ENCODE measurements at regions not wholly inside any gene's neighbourhood (a gene's known extent, or its start where the extent isn't known, plus 50 kb on each side); places are given as distances from the start of the nearest gene placed in this dataset.

DNA sequence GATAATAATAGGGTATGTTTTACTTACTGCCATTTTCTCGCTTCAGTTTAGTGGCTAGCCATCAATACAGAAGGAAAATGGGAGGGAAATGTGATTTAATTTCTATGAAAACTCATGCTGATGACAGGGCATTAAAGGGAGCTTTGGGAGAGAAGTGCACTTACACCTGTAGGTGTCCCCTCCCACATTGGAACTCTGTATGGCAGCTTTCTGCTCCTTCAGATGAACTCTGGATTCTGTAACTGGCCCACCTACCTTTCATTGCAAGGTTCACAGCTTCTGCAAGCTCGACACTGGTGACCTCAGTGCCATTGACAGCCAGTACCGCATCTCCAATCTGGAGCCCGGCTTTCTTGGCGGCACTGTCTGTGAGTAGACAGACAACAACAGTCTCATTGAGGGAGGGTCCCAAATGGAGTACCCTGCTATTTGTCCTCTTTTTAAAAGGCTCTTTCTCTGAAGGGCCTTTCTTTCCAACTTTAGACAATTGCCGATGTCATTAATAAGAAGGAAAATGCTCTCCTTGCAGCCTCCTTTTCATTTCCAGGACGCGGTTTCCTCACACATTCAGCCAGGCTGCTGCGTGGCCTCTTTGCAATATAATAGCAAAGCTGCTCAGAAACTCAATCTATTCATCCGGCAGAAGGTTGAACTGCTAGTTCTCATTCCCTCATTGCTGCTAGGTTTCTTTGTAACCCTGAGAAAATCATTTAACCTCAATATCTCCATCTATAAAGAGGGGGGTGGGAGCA lies 63.6 kb downstream of the NUDT12 start:
- POLR2A ChIA-PET = no interaction called here
- Mint-ChIP-seq H3K27me3 (peaks cover 10 to 42% (median 18%) of the 10 kb centered on the region in 5 donors), H3K9me3 (peaks cover 0 to 1% (median 0%) of the 10 kb centered on the region in 9 donors), H3K27ac (peak overlapping the region in 1 of 10 donors; percentile 21), H3K4me1 (peaks cover 0 to 9% (median 0%) of the 10 kb centered on the region in 4 donors), H3K4me3 (no peak overlapping the region), H3K36me3 (no peaks in the 10 kb centered on the region)
- DNase-seq (no peak), ATAC-seq (no peak)

DNA sequence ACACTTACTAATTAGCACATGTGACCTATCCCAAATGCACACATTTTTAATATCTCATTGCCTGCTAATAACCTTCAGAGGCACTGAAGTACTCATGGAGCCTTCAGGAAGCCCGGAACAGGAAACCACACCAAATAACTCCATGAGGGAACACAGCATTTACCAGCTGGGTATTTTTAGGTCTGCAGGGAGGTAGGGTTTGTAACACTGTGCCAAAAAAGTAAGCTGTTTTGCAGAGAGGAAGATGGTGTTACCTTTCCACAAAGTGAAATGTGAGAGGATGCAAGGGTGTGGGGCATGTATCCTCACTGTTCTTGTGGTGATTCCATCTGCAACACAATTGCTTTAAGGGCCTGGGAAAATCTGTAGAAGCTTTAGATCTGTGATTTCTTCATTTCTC lies 64.4 kb downstream of the NUDT12 start:
- no peak for DNase-seq
- Mint-ChIP-seq H3K4me1 (peaks cover 0 to 9% (median 0%) of the 10 kb centered on the region in 4 donors), H3K9me3 (peaks cover 0 to 1% (median 0%) of the 10 kb centered on the region in 9 donors), H3K4me3 (no peak overlapping the region), H3K36me3 (no peaks in the 10 kb centered on the region), H3K27me3 (peaks cover 8 to 42% (median 17%) of the 10 kb centered on the region in 5 donors), H3K27ac (no peak overlapping the region)
- POLR2A ChIA-PET = no interaction called here
- ATAC-seq = no peak

DNA sequence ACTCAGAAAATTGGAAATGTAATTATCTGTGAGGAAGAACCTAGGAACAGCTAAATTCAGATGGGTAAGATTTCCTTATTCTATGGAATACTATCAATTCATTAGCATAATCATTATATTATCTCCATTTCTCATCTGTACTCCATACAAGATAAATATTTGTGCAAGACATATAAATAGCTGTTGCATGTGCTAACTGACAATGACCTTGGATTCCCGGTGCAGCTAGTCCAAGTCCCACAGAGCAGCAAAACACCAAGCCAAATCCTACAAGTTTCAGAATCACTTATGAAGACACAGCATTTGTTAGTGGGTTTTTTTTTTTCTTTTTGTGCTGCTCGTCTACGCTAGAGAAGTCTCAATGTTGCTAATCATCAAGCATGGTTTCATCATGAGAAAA lies 64.8 kb downstream of the NUDT12 start:
- Mint-ChIP-seq H3K36me3 (no peaks in the 10 kb centered on the region), H3K4me1 (peaks cover 0 to 9% (median 0%) of the 10 kb centered on the region in 4 donors), H3K9me3 (peaks cover 0 to 1% (median 0%) of the 10 kb centered on the region in 9 donors), H3K4me3 (no peak overlapping the region), H3K27ac (no peak overlapping the region), H3K27me3 (peaks cover 8 to 42% (median 17%) of the 10 kb centered on the region in 5 donors)
- POLR2A ChIA-PET = no interaction called here
- no peak for ATAC-seq
- DNase-seq = no peak

DNA sequence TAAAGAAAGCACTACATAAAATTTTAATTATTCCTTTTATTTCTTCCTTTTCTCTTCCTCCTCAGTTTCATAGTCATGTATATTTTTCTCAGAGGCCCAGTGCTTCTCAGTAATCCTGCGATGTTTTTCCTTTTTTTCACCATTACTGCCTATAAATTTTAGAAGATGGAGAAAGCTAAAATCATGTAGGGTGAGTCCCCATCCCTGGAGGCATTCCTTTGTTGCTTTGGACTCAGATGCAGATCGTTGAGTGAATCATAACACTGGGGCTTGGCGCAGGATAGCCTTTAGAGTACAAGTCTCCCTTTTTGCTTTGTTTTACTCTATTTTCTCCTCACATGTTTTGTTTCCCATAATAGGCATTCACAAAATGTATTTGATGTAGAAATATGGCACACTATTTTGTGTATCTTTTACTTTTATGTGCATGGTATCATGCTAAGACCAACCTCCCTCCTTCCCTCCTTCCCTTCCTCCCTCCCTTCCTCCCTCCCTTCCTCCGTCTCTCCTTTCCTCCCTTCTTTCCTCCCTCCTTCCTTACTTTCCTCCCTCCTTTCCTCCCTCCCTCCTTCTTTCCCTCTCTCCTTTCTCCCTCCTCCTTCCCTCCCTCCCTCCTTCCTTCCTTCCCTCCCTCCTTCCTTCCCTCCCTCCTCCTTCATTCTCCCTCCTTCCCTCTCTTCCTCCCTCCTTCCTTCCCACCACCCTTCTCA lies 72.4 kb downstream of the NUDT12 start:
- DNase-seq (no peak), ATAC-seq (no peak)
- POLR2A ChIA-PET = no interaction called here
- Mint-ChIP-seq H3K27me3 (peaks cover 2 to 21% (median 6%) of the 10 kb centered on the region in 5 donors), H3K4me3 (no peak overlapping the region), H3K36me3 (no peaks in the 10 kb centered on the region), H3K4me1 (no peaks in the 10 kb centered on the region), H3K27ac (no peak overlapping the region), H3K9me3 (peaks cover 0 to 1% (median 0%) of the 10 kb centered on the region in 9 donors)

DNA sequence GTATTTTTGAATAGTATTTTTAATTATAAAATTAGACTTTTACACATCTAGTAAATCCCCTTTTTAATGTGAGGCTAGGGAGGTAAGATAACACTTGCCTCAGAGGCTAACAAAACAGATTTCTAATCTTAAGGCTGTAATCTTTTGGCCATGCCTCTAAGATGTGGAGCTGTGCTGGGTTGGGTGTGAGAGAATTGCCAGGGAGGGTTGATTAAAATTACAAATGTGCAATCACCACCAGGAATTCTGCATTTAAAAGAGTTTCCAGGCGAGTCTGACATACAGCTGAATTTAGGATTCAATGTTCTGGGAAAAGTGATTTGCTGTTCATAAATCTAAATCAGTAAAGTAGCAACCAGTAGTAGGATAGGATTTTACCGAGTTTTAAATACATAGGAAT lies 73.3 kb downstream of the NUDT12 start:
- POLR2A ChIA-PET = no interaction called here

GRCh38 chr5:103487822-103488493 lies 74.6 kb downstream of the NUDT12 start:
- H3K36me3 Mint-ChIP-seq = no peaks in the 10 kb centered on the region
- POLR2A ChIA-PET = no interaction called here
- H3K27me3 Mint-ChIP-seq = peaks cover 2 to 10% (median 4%) of the 10 kb centered on the region in 5 donors

More for the DNA sequence above, 73.3 kb downstream of the NUDT12 start:
- Mint-ChIP-seq H3K27me3 (peaks cover 1 to 12% (median 3%) of the 10 kb centered on the region in 5 donors), H3K9me3 (no peaks in the 10 kb centered on the region), H3K4me3 (peak overlapping the region in 1 of 10 donors; percentile 20), H3K4me1 (no peaks in the 10 kb centered on the region), H3K36me3 (no peaks in the 10 kb centered on the region), H3K27ac (no peak overlapping the region)
- ATAC-seq (no peak), DNase-seq (no peak)

DNA sequence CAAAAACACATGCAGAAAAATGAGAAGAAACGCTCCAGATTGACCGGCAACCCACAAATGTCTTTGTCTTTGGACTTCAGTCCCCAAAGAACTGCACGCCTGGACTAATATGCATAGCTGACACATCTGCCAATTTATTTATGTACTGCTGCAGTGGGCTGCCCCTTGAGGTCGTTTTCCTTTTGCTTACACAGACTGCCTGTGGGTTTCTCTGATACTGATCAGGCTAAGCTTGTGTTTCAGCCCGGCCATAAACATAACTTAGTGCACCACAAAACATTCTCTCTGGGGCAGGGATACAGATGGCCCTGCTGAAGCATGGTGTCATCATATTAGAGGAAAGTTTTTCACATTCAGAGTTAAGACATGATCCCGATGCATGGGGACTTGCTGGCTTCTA lies 75.4 kb downstream of the NUDT12 start:
- DNase-seq (no peak), ATAC-seq (no peak)
- Mint-ChIP-seq H3K4me3 (no peak overlapping the region), H3K27ac (no peak overlapping the region), H3K27me3 (peaks cover 2 to 10% (median 4%) of the 10 kb centered on the region in 5 donors), H3K9me3 (no peaks in the 10 kb centered on the region), H3K4me1 (no peaks in the 10 kb centered on the region), H3K36me3 (no peaks in the 10 kb centered on the region)
- POLR2A ChIA-PET = no interaction called here

More at GRCh38 chr5:103487822-103488493, 74.6 kb downstream of the NUDT12 start:
- Mint-ChIP-seq H3K4me1 (no peaks in the 10 kb centered on the region), H3K9me3 (no peaks in the 10 kb centered on the region), H3K27ac (peak overlapping the region in 1 of 10 donors; percentile 20), H3K4me3 (no peak overlapping the region)
- no peak for DNase-seq
- no peak for ATAC-seq

DNA sequence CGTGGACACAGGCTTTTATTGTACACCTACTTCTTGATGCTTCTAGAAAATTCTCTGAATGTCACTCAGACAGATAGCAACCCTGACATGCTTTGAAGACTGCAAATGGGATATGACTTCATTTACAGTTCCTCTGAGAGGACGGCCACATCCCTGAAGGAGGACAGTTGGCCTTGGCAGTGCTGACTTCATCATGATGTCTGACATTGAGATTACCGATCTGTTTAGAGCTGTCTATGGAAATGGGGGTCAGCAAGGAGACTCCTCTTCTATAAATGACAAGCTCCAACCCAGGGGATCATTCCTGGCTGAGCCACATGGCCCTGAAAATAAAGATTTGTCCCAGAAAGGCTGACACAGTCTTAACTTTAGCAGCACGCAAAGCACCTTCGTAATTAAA lies 75.8 kb downstream of the NUDT12 start:
- H3K27ac Mint-ChIP-seq = no peak overlapping the region
- H3K9me3 Mint-ChIP-seq = no peaks in the 10 kb centered on the region
- H3K36me3 Mint-ChIP-seq = no peaks in the 10 kb centered on the region
- peaks cover 2 to 10% (median 4%) of the 10 kb centered on the region in 5 donors for H3K27me3 Mint-ChIP-seq
- DNase-seq (no peak), ATAC-seq (no peak)
- POLR2A ChIA-PET = no interaction called here
- no peak overlapping the region for H3K4me3 Mint-ChIP-seq
- H3K4me1 Mint-ChIP-seq = no peaks in the 10 kb centered on the region

DNA sequence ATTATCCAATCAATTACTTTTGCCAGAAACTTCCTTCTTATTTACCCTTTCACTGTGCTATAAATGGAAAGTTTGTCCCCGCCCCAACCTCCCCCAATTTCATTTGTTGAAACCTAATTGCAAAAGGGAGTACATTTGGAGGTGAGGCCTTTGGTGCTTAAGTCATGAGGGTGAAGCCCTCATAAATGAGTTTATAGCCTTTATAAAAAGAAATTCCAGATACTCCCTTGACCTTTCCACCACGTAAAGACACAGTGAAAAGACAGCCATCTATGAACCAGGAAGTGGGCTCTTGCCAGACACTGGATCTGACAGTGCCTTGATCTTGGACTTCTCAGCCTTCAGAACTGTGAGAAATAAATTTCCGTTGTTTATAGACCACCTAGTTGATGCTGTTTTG lies 82.3 kb downstream of the NUDT12 start:
- ATAC-seq (no peak), DNase-seq (no peak)
- H3K4me1 Mint-ChIP-seq = no peaks in the 10 kb centered on the region
- H3K27me3 Mint-ChIP-seq = peaks cover 0 to 7% (median 4%) of the 10 kb centered on the region in 5 donors
- H3K27ac Mint-ChIP-seq = no peak overlapping the region
- H3K9me3 Mint-ChIP-seq = no peaks in the 10 kb centered on the region
- H3K4me3 Mint-ChIP-seq = no peak overlapping the region
- POLR2A ChIA-PET = no interaction called here
- H3K36me3 Mint-ChIP-seq = no peaks in the 10 kb centered on the region

DNA sequence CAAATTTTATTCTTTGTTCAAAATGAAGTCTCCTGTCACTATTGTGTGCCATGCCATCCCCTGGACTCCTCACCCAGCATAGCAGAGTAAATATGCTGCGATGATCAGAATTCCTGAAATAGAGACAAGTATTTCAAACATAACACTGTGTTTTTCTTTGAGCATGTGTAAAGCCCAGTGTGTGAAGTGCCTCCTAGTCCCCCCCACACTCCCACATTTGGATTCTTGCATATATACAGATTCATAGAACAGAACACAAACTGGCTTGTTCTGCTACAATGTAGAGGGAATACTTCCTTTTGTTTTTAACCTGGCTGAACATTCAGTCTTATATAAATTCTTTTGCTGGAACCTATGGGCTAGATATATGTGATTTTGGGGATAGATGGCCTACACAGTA lies 84.9 kb downstream of the NUDT12 start:
- peaks cover 0 to 8% (median 0%) of the 10 kb centered on the region in 5 donors for H3K27me3 Mint-ChIP-seq
- ATAC-seq (no peak), DNase-seq (no peak)
- H3K36me3 Mint-ChIP-seq = no peaks in the 10 kb centered on the region
- H3K27ac Mint-ChIP-seq = no peak overlapping the region
- no peaks in the 10 kb centered on the region for H3K4me1 Mint-ChIP-seq
- H3K9me3 Mint-ChIP-seq = no peaks in the 10 kb centered on the region
- POLR2A ChIA-PET = no interaction called here
- no peak overlapping the region for H3K4me3 Mint-ChIP-seq

GRCh38 chr5:103476811-103477210 lies 85.8 kb downstream of the NUDT12 start:
- H3K9me3 Mint-ChIP-seq = no peaks in the 10 kb centered on the region
- POLR2A ChIA-PET = no interaction called here
- no peak overlapping the region for H3K4me3 Mint-ChIP-seq
- H3K4me1 Mint-ChIP-seq = no peaks in the 10 kb centered on the region
- peaks cover 0 to 8% (median 0%) of the 10 kb centered on the region in 5 donors for H3K27me3 Mint-ChIP-seq
- no peak for ATAC-seq
- DNase-seq = no peak
- no peak overlapping the region for H3K27ac Mint-ChIP-seq
- H3K36me3 Mint-ChIP-seq = no peaks in the 10 kb centered on the region

DNA sequence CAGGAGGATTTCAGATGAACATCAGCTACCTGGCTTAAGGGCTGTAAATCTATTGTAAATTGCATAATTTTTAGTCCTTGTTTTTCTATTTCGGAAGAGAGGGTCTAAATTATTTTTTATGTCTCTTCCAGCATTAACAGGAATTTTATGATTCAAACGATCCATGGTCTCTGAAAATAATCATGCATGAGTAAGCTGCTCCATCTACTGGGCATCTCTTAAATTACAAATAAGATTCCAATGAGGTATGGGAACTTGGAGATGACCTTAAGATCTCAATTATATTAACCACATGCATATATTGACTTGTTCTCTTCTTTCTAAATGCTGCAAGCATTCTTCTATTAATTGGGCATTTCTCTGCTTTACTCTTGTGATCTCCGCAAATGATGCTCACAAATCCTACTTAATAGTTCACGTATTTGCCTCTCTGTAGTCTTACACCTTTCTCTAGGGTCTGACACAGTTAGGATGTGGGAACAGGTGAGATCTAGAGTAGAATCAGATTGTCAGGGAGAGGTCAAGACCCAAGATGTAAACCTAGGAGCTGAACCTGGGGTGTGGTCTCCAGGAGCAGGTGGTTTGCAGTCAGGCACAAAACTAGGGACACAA lies 86.9 kb downstream of the NUDT12 start:
- DNase-seq (peak in 3 of 10 donors; percentile 26 to 36 (median 32)), ATAC-seq (no peak)
- POLR2A ChIA-PET = no interaction called here
- H3K4me3 Mint-ChIP-seq = no peak overlapping the region
- H3K27ac Mint-ChIP-seq = no peak overlapping the region
- no peaks in the 10 kb centered on the region for H3K36me3 Mint-ChIP-seq
- H3K9me3 Mint-ChIP-seq = no peaks in the 10 kb centered on the region
- no peaks in the 10 kb centered on the region for H3K4me1 Mint-ChIP-seq
- peaks cover 0 to 8% (median 1%) of the 10 kb centered on the region in 5 donors for H3K27me3 Mint-ChIP-seq

GRCh38 chr5:103474677-103475076 lies 87.9 kb downstream of the NUDT12 start:
- H3K27ac Mint-ChIP-seq = no peak overlapping the region
- no peaks in the 10 kb centered on the region for H3K36me3 Mint-ChIP-seq
- POLR2A ChIA-PET = no interaction called here
- H3K4me1 Mint-ChIP-seq = no peaks in the 10 kb centered on the region
- no peak for ATAC-seq
- no peak overlapping the region for H3K4me3 Mint-ChIP-seq
- DNase-seq = no peak
- no peaks in the 10 kb centered on the region for H3K9me3 Mint-ChIP-seq
- peaks cover 0 to 7% (median 1%) of the 10 kb centered on the region in 5 donors for H3K27me3 Mint-ChIP-seq

Measured in naive thymus-derived CD8-positive, alpha-beta T cell (primary cell).